Activated CD4-positive, alpha-beta T cell treated with anti-CD3 and anti-CD28 coated beads for 36 hours (primary cell): ENCODE measurements at regions not wholly inside any gene's neighbourhood (a gene's known extent, or its start where the extent isn't known, plus 50 kb on each side); places are given as distances from the start of the nearest gene placed in this dataset.

Experiments used
- ATAC-seq: fragments of 200-7000 bp; cut with Tn5 transposase; one replicate; pipeline ENCODE4 v1.10.0; 2021; ENCODE audit warnings: mild to moderate bottlenecking, moderate library complexity
- CTCF ChIA-PET: fragments of 350-600 bp; sonication (Branson Sonifier 250); formaldehyde crosslinking; loops from one replicate; lab custom pipeline; 2021; ENCODE audit warnings: antibody characterized with exemption; lab: Charles Lee
- POLR2A ChIA-PET: fragments of 350-600 bp; sonication (Branson Sonifier 250); formaldehyde crosslinking; loops from one replicate; lab custom pipeline; 2021; ENCODE audit warnings: antibody characterized with exemption, inconsistent platforms; lab: Charles Lee
- DNase-seq: peaks from one replicate; pipeline ENCODE4 v3.0.0-alpha.2; 2020
- H3K27ac Mint-ChIP-seq: one replicate; pipeline ENCODE4 v1.8.0; 2021; ENCODE audit warnings: mixed read lengths
- H3K27me3 Mint-ChIP-seq: one replicate; pipeline ENCODE4 v1.8.0; 2021; ENCODE audit warnings: mixed read lengths
- H3K36me3 Mint-ChIP-seq: one replicate; pipeline ENCODE4 v1.8.0; 2021; ENCODE audit warnings: low read depth, mixed read lengths
- H3K4me1 Mint-ChIP-seq: one replicate; pipeline ENCODE4 v1.8.0; 2021; ENCODE audit warnings: mixed read lengths
- H3K4me3 Mint-ChIP-seq: one replicate; pipeline ENCODE4 v1.8.0; 2021; ENCODE audit warnings: mild to moderate bottlenecking, moderate library complexity, mixed read lengths
- H3K9me3 Mint-ChIP-seq: one replicate; pipeline ENCODE4 v1.8.0; 2021; ENCODE audit warnings: low read depth, mixed read lengths
- intact Hi-C, 2 experiments: fragments of 100-400 bp; cut with DNase I in 1 of 2; cut with micrococcal nuclease in 1 of 2; formaldehyde crosslinking; loops; one replicate each; pipeline versions ENCODE4 v1.14.2 to v1.15.1; 2022 to 2024; cut with DNase I, micrococcal nuclease

- intact Hi-C loops = no loop called here
- Mint-ChIP-seq H3K4me3 (no peak overlapping the region), H3K27ac (no peak overlapping the region), H3K9me3 (peaks cover 17% of the 10 kb centered on the region), H3K27me3 (no peaks in the 10 kb centered on the region), H3K36me3 (peaks cover 9% of the 10 kb centered on the region), H3K4me1 (peaks cover 17% of the 10 kb centered on the region)
- ChIA-PET POLR2A (no interaction called here), CTCF (no interaction called here)
- peak; percentile 44 for ATAC-seq
- no peak for DNase-seq
Observed at GRCh38 chr1:229079016-229079595, 191.8 kb upstream of the RAB4A start.

- Mint-ChIP-seq H3K4me3 (no peak overlapping the region), H3K4me1 (peaks cover 14% of the 10 kb centered on the region), H3K36me3 (peaks cover 9% of the 10 kb centered on the region), H3K27me3 (no peaks in the 10 kb centered on the region), H3K27ac (no peak overlapping the region), H3K9me3 (peaks cover 17% of the 10 kb centered on the region)
- no peak for DNase-seq
- ATAC-seq = no peak
- ChIA-PET CTCF (interaction anchor here (0.6 kb wide), 1 partner anchor 143 kb away, joined by 3 read pairs; no protein-coding TSS in a partner anchor), POLR2A (no interaction called here)
- intact Hi-C loops = no loop called here
Observed at GRCh38 chr1:229080361-229080760, 190.6 kb upstream of the RAB4A start.

GRCh38 chr1:229085291-229085690, 185.6 kb upstream of the RAB4A start:
- peaks cover 2% of the 10 kb centered on the region for H3K27me3 Mint-ChIP-seq
- H3K9me3 Mint-ChIP-seq = peaks cover 17% of the 10 kb centered on the region
- intact Hi-C loops = loop anchor here in 1 of 2 experiments (1.0 kb wide), 1 partner anchor 35 kb away; no protein-coding TSS in a partner anchor
- peaks cover 9% of the 10 kb centered on the region for H3K36me3 Mint-ChIP-seq
- no peak overlapping the region for H3K4me3 Mint-ChIP-seq
- ATAC-seq (no peak), DNase-seq (no peak)
- H3K27ac Mint-ChIP-seq = no peak overlapping the region
- ChIA-PET POLR2A (no interaction called here), CTCF (interaction anchor here (0.8 kb wide), 1 partner anchor 9 kb away, joined by 4 read pairs; no protein-coding TSS in a partner anchor)
- no peaks in the 10 kb centered on the region for H3K4me1 Mint-ChIP-seq

GRCh38 chr1:229086091-229086490, 184.8 kb upstream of the RAB4A start:
- POLR2A ChIA-PET = no interaction called here
- Mint-ChIP-seq H3K27ac (no peak overlapping the region), H3K36me3 (peaks cover 9% of the 10 kb centered on the region), H3K4me3 (no peak overlapping the region), H3K27me3 (peaks cover 2% of the 10 kb centered on the region), H3K9me3 (peaks cover 17% of the 10 kb centered on the region), H3K4me1 (no peaks in the 10 kb centered on the region)
- intact Hi-C loops = no loop called here
- ATAC-seq = no peak
- CTCF ChIA-PET = interaction anchor here (0.6 to 0.8 kb wide), 2 partner anchors 8 to 135 kb away, joined by 3 to 4 read pairs; no protein-coding TSS in a partner anchor
- no peak for DNase-seq

GRCh38 chr1:229086686-229087085, 184.2 kb upstream of the RAB4A start:
- peaks cover 2% of the 10 kb centered on the region for H3K27me3 Mint-ChIP-seq
- peaks cover 8% of the 10 kb centered on the region for H3K36me3 Mint-ChIP-seq
- H3K27ac Mint-ChIP-seq = no peak overlapping the region
- DNase-seq (no peak), ATAC-seq (no peak)
- CTCF ChIA-PET = no interaction called here
- no peaks in the 10 kb centered on the region for H3K4me1 Mint-ChIP-seq
- peaks cover 14% of the 10 kb centered on the region for H3K9me3 Mint-ChIP-seq
- intact Hi-C loops = no loop called here
- no peak overlapping the region for H3K4me3 Mint-ChIP-seq
- POLR2A ChIA-PET = no interaction called here

GRCh38 chr1:229087339-229087738, 183.6 kb upstream of the RAB4A start:
- Mint-ChIP-seq H3K9me3 (peaks cover 9% of the 10 kb centered on the region), H3K36me3 (peaks cover 5% of the 10 kb centered on the region), H3K4me3 (no peak overlapping the region), H3K27me3 (peaks cover 2% of the 10 kb centered on the region), H3K27ac (no peak overlapping the region), H3K4me1 (no peaks in the 10 kb centered on the region)
- ChIA-PET CTCF (no interaction called here), POLR2A (no interaction called here)
- intact Hi-C loops = no loop called here
- ATAC-seq (no peak), DNase-seq (no peak)

GRCh38 chr1:229087906-229088305, 183.0 kb upstream of the RAB4A start:
- Mint-ChIP-seq H3K27ac (no peak overlapping the region), H3K9me3 (peaks cover 4% of the 10 kb centered on the region), H3K4me1 (peaks cover 5% of the 10 kb centered on the region), H3K36me3 (peaks cover under 1% of the 10 kb centered on the region), H3K27me3 (peaks cover 2% of the 10 kb centered on the region), H3K4me3 (no peak overlapping the region)
- DNase-seq (no peak), ATAC-seq (no peak)
- POLR2A ChIA-PET = no interaction called here
- CTCF ChIA-PET = no interaction called here
- intact Hi-C loops = no loop called here

GRCh38 chr1:229088711-229089110, 182.2 kb upstream of the RAB4A start:
- CTCF ChIA-PET = interaction anchor here (0.6 kb wide), 1 partner anchor 1609 kb away, joined by 3 read pairs; no protein-coding TSS in a partner anchor

GRCh38 chr1:229089586-229090208, 181.2 kb upstream of the RAB4A start:
- intact Hi-C loops = no loop called here
- H3K4me1 Mint-ChIP-seq = peaks cover 7% of the 10 kb centered on the region
- DNase-seq = no peak
- H3K9me3 Mint-ChIP-seq = no peaks in the 10 kb centered on the region
- no peak overlapping the region for H3K4me3 Mint-ChIP-seq
- ChIA-PET CTCF (no interaction called here), POLR2A (no interaction called here)
- no peak overlapping the region for H3K27ac Mint-ChIP-seq
- ATAC-seq = no peak
- H3K27me3 Mint-ChIP-seq = peaks cover 2% of the 10 kb centered on the region
- no peaks in the 10 kb centered on the region for H3K36me3 Mint-ChIP-seq

More at GRCh38 chr1:229088711-229089110, 182.2 kb upstream of the RAB4A start:
- POLR2A ChIA-PET = no interaction called here
- Mint-ChIP-seq H3K27me3 (peaks cover 2% of the 10 kb centered on the region), H3K4me3 (no peak overlapping the region), H3K27ac (no peak overlapping the region), H3K9me3 (no peaks in the 10 kb centered on the region), H3K36me3 (no peaks in the 10 kb centered on the region), H3K4me1 (peaks cover 7% of the 10 kb centered on the region)
- intact Hi-C loops = no loop called here
- DNase-seq (no peak), ATAC-seq (no peak)

- H3K4me1 Mint-ChIP-seq = peaks cover 7% of the 10 kb centered on the region
- intact Hi-C loops = no loop called here
- ATAC-seq (no peak), DNase-seq (no peak)
- H3K4me3 Mint-ChIP-seq = no peak overlapping the region
- ChIA-PET CTCF (interaction anchor here (0.7 to 1.6 kb wide), 3 partner anchors 9 to 136 kb away, joined by 4 to 5 read pairs (median 4); no protein-coding TSS in a partner anchor), POLR2A (no interaction called here)
- no peak overlapping the region for H3K27ac Mint-ChIP-seq
- no peaks in the 10 kb centered on the region for H3K9me3 Mint-ChIP-seq
- H3K27me3 Mint-ChIP-seq = no peaks in the 10 kb centered on the region
- H3K36me3 Mint-ChIP-seq = no peaks in the 10 kb centered on the region
Observed at GRCh38 chr1:229091721-229092136, 179.2 kb upstream of the RAB4A start.

GRCh38 chr1:229092377-229093237, 178.3 kb upstream of the RAB4A start:
- H3K4me1 Mint-ChIP-seq = peaks cover 8% of the 10 kb centered on the region
- intact Hi-C loops = no loop called here
- ChIA-PET POLR2A (no interaction called here), CTCF (interaction anchor here (0.7 to 1.6 kb wide), 3 partner anchors 10 to 135 kb away, joined by 4 to 5 read pairs (median 4); no protein-coding TSS in a partner anchor)
- H3K27me3 Mint-ChIP-seq = no peaks in the 10 kb centered on the region
- ATAC-seq (no peak), DNase-seq (no peak)
- H3K4me3 Mint-ChIP-seq = no peak overlapping the region
- H3K27ac Mint-ChIP-seq = no peak overlapping the region
- H3K9me3 Mint-ChIP-seq = no peaks in the 10 kb centered on the region
- H3K36me3 Mint-ChIP-seq = no peaks in the 10 kb centered on the region
